Endodermal cell (in vitro differentiated cells): ENCODE measurements at regions not wholly inside any gene's neighbourhood (a gene's known extent, or its start where the extent isn't known, plus 50 kb on each side); places are given as distances from the start of the nearest gene placed in this dataset.
A peak's percentile ranks its signal among the peaks of the same experiment; 100 is the strongest.

Source experiments
- DNase-seq: peaks from one replicate; pipeline ENCODE4 v3.0.0-alpha.2; 2017
- H3K27ac ChIP-seq: 2 replicates; pipeline ENCODE4 v1.5.1; 2013; ENCODE audit warnings: mild to moderate bottlenecking, low read depth, low read length, moderate library complexity
- H3K27me3 ChIP-seq: 2 replicates; pipeline ENCODE4 v1.6.1; 2013; ENCODE audit warnings: mild to moderate bottlenecking, low read length, moderate library complexity; ENCODE audit not compliant: insufficient read depth, control insufficient read depth, poor library complexity, severe bottlenecking
- H3K36me3 ChIP-seq: 2 replicates; pipeline ENCODE4 v1.7.0; 2013; ENCODE audit warnings: mild to moderate bottlenecking, low read length, moderate library complexity; ENCODE audit not compliant: control insufficient read depth, insufficient read depth
- H3K4me1 ChIP-seq: one replicate; pipeline ENCODE4 v1.7.0; 2013; ENCODE audit warnings: low read length; ENCODE audit not compliant: control insufficient read depth, insufficient read depth
- H3K4me3 ChIP-seq: 2 replicates; pipeline ENCODE4 v1.5.1; 2013; ENCODE audit warnings: mild to moderate bottlenecking, low read length, moderate library complexity
- H3K9ac ChIP-seq: 2 replicates; pipeline ENCODE4 v1.6.1; 2013; ENCODE audit warnings: mild to moderate bottlenecking, low read length, moderate library complexity; ENCODE audit not compliant: poor library complexity, severe bottlenecking; ENCODE audit errors: extremely low read depth
- H3K9me3 ChIP-seq: 2 replicates; pipeline ENCODE4 v1.6.1; 2013; ENCODE audit warnings: mild to moderate bottlenecking, low read length, moderate library complexity; ENCODE audit not compliant: control insufficient read depth
- H3K27ac Mint-ChIP-seq: 2 replicates; pipeline ENCODE4 v1.8.0; 2020; ENCODE audit warnings: mixed read lengths
- H3K27me3 Mint-ChIP-seq: 2 replicates; pipeline ENCODE4 v1.8.0; 2021; ENCODE audit warnings: mild to moderate bottlenecking, mixed read lengths; ENCODE audit not compliant: insufficient read depth
- H3K36me3 Mint-ChIP-seq: 2 replicates; pipeline ENCODE4 v1.8.0; 2020; ENCODE audit warnings: low read depth, mixed read lengths
- H3K4me1 Mint-ChIP-seq: 2 replicates; pipeline ENCODE4 v1.8.0; 2020; ENCODE audit warnings: mixed read lengths
- H3K4me3 Mint-ChIP-seq: 2 replicates; pipeline ENCODE4 v1.8.0; 2020; ENCODE audit warnings: mild to moderate bottlenecking, moderate library complexity, mixed read lengths
- H3K9me3 Mint-ChIP-seq: 2 replicates; pipeline ENCODE4 v1.8.0; 2020; ENCODE audit warnings: mild to moderate bottlenecking, mixed read lengths
- CTCF ChIP-seq: fragments of 200-600 bp; sonication (generic); conservative IDR thresholded peaks from 2 replicates; pipeline ENCODE4 v1.5.0; 2021; ENCODE audit warnings: antibody characterized with exemption, mild to moderate bottlenecking
- WGBS, 2 experiments: methylation state at CpG; one replicate each; pipeline versions ENCODE4 v1.1.5 to v1.1.7; 2013; ENCODE audit warnings: missing lambda C conversion rate in 2 of 2, mixed read lengths in 1 of 2; ENCODE audit not compliant: insufficient coverage in 1 of 2, insufficient read length in 1 of 2; 5-methylcytosine and 5-hydroxymethylcytosine counted together

- H3K4me1 Mint-ChIP-seq, result no peaks in the 10 kb centered on the region
- H3K27ac Mint-ChIP-seq, result no peak overlapping the region
- H3K4me3 Mint-ChIP-seq, result no peak overlapping the region
- no peak for TF ChIP-seq CTCF
- Histone ChIP-seq H3K27me3 (no peaks in the 10 kb centered on the region), H3K36me3 (no peaks in the 10 kb centered on the region), H3K9me3 (no peaks in the 10 kb centered on the region), H3K4me1 (no peaks in the 10 kb centered on the region), H3K27ac (no peak overlapping the region), H3K4me3 (no peak overlapping the region), H3K9ac (no peak overlapping the region)
- H3K9me3 Mint-ChIP-seq, result peaks cover 6% of the 10 kb centered on the region
- 89 to 90% methylated on average over 27 to 42 of the region's 42 CpGs for WGBS, 2 experiments
- peaks cover 19% of the 10 kb centered on the region for H3K36me3 Mint-ChIP-seq
- DNase-seq, result no peak
- no peaks in the 10 kb centered on the region for H3K27me3 Mint-ChIP-seq
Measured at GRCh38 chr11:70885281-70886231, 366.8 kb downstream of the SHANK2 start.

- Histone ChIP-seq H3K27ac (peak overlapping the region; percentile 61), H3K9ac (no peak overlapping the region), H3K36me3 (no peaks in the 10 kb centered on the region), H3K9me3 (no peaks in the 10 kb centered on the region), H3K4me3 (no peak overlapping the region), H3K4me1 (no peaks in the 10 kb centered on the region), H3K27me3 (no peaks in the 10 kb centered on the region)
- H3K4me1 Mint-ChIP-seq, result no peaks in the 10 kb centered on the region
- H3K4me3 Mint-ChIP-seq, result no peak overlapping the region
- peaks cover 6% of the 10 kb centered on the region for H3K9me3 Mint-ChIP-seq
- H3K27ac Mint-ChIP-seq, result no peak overlapping the region
- no peaks in the 10 kb centered on the region for H3K27me3 Mint-ChIP-seq
- no peak for TF ChIP-seq CTCF
- DNase-seq, result no peak
- H3K36me3 Mint-ChIP-seq, result peaks cover 19% of the 10 kb centered on the region
- 84 to 95% methylated on average over 2 to 4 of the region's 4 CpGs for WGBS, 2 experiments
Measured at GRCh38 chr11:70886256-70886655, 366.1 kb downstream of the SHANK2 start.

GRCh38 chr11:70886676-70887541 lies 365.5 kb downstream of the SHANK2 start:
- H3K27me3 ChIP-seq, result no peaks in the 10 kb centered on the region
- no peaks in the 10 kb centered on the region for H3K4me1 ChIP-seq
- Mint-ChIP-seq H3K4me1 (no peaks in the 10 kb centered on the region), H3K36me3 (peaks cover 25% of the 10 kb centered on the region), H3K27me3 (no peaks in the 10 kb centered on the region), H3K4me3 (no peak overlapping the region), H3K27ac (no peak overlapping the region), H3K9me3 (peaks cover 6% of the 10 kb centered on the region)
- peak overlapping the region; percentile 61 for H3K27ac ChIP-seq
- no peak for DNase-seq
- H3K4me3 ChIP-seq, result no peak overlapping the region
- TF ChIP-seq CTCF, result no peak
- H3K9me3 ChIP-seq, result no peaks in the 10 kb centered on the region
- no peaks in the 10 kb centered on the region for H3K36me3 ChIP-seq
- H3K9ac ChIP-seq, result no peak overlapping the region
- 90 to 91% methylated on average over 15 to 21 of the region's 21 CpGs for WGBS, 2 experiments
